GM21717 (cell line): ENCODE measurements at regions not wholly inside any gene's neighbourhood (a gene's known extent, or its start where the extent isn't known, plus 50 kb on each side); places are given as distances from the start of the nearest gene placed in this dataset.

Source experiments
- ATAC-seq: cut with Tn5 transposase; IDR thresholded peaks from one replicate; pipeline ENCODE4 v1.9.1; 2021; ENCODE audit warnings: mild to moderate bottlenecking, moderate library complexity; ENCODE audit not compliant: unreplicated experiment

GRCh38 chr12:24306001-24306400 lies 356.5 kb upstream of the SOX5 start:
- ATAC-seq: no peak

DNA sequence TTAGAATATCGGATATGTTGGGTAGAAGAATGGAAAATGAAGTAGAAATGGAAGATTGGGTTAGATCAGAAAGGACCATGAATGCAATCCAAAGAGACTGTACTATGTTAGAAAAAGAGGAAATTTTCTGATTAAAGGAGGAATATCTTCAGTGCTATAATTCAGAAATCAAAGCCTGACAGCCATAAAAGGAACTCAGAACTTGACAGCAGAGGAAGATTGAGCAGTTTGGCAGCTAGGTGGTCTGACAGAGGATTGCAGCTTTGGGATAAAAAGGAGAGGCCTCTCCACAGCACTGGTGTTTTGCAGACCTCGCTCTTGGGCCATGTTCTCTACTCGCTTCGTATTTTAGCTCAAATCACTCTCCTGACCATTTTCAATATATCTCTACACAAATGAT lies 354.8 kb upstream of the SOX5 start:
- no peak for ATAC-seq

DNA sequence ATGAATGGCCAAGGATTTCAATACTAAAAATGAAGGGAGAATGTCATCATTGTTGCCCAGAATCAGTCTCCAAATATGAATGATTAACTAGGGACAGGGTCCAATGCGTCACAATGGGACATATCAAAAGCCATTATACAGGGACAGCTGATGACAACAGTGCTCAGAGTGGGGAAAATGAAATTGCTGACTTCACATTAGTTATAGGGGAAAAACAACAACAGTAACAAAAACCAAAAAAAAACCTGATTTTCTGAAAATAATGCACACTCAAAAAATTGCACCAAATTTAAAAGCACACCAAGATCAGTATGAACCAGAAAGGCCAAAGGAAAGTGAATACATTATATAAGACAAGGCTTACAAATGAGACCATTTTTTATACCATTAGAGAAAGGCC lies 353.2 kb upstream of the SOX5 start:
- no peak for ATAC-seq

DNA sequence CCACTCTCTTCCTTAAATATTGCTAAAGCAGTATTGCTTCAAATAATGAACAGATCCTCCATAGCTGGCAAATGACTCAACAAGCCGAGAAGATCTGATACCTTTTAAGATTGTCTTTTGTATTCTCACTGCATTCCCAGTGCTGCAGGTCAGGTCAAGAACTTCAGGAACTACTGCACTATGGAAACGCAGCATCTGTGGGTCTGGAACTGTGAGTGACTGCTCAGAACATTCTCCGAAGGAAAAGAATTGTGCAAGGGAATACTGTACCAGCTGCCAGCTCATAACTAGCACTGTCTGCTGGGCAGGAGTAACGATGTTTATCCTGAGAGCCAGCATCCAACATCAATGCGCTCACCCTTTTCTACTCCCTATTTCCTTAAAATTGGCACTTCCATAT lies 348.0 kb upstream of the SOX5 start:
- no peak for ATAC-seq

- no peak for ATAC-seq
These were observed 344.1 kb upstream of the SOX5 start for GRCh38 chr12:24293549-24293948.

DNA sequence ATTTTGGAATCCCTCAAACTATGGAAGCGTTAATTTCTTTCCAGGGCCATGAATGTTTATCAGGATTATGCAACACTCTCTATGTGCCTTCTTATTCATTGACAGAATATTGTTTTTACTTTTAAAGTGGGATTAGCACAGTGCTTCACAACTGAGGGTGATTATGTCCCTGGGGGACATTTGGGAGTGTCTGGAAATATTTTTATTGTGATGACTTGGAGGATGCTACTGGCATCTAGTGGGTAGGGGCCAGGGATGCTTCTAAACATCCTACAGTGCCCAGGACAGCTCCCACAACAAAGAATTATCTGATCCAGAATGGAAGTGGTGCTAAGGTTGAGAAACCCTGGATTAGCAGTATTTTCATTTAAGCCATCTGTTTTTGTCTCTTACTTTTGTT lies 338.5 kb upstream of the SOX5 start:
- ATAC-seq: no peak

GRCh38 chr12:24285448-24285847 lies 336.0 kb upstream of the SOX5 start:
- ATAC-seq: no peak

- ATAC-seq: no peak
These were observed 331.9 kb upstream of the SOX5 start for GRCh38 chr12:24281341-24281740.

DNA sequence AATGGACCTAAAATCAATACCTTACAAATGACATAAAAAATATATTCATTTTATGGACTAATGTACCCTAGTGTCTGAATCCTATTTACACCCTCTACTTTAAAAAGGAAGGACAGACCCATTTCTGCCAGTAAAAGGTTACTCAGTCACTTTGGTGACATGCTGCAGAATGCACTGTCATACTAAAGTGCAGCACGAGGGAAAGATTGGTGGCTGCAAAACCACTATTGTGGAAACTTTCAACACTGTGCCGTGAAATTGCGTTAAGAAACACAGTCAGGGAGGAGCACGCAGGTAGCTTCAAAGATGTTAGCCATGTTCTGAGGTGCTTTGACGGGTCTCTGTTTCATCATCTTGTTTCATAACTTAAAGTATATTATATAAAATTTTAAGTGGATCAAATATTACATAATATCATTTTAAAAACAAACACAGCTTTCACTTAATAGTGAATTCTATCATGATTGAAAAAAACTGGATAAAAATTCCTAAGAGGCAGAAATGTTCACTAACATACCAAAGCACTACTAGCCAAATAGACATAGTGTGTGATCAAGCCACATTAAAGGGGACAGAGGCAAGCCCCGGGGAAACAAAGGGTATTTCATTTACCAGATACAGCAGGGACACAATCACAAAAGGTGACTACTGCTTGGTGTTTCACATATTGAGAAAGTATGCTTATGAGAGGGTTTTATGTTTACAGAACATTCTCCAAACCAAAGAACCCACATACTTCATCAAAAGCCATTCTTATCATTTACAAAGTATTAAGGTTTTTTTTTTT lies 330.8 kb upstream of the SOX5 start:
- ATAC-seq: no peak

- no peak for ATAC-seq
These were observed 329.4 kb upstream of the SOX5 start for GRCh38 chr12:24278832-24279231.

- no peak for ATAC-seq
These were observed 321.5 kb upstream of the SOX5 start for GRCh38 chr12:24270965-24271364.

DNA sequence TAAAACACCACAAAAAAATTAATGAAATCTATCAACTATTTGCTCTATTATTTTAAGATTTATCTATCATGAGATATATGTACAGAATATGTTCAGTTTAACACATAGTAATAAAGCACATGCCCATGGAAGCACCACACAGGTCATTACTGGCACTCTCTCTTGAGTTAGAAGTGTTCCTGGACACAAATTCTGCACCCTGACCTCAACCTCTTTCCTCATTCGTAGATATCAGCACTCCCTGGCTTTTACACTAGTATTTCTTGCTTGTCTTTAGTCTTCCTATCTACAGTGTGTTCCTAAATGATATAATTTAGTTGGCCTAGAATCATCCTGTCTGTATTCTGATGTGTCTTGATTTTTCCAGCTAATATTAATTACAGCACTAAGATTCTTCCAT lies 321.0 kb upstream of the SOX5 start:
- ATAC-seq: no peak

DNA sequence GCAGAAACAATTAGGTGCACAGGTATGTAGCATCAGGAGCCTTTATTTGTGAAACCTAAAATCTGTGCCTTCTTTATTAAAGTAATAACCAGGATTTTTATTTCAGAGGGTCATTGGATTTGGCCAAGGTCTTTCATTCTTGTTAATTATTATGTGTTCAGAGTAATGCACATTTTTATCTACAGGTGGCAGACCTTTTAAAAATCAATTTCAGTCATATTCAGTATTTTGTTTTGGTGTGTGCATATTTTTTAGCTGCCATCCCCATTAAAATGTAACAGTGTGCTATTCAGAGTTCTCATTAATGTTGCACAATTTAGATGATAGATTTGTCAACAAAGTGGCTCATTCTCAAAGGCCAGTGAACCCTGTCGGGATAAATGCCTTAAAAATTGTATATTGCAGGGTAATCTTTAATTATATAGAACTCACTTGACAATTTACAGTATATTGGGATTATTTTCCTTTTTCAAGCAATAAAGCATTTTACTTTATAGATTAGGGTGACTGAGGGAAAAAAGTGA lies 319.3 kb upstream of the SOX5 start:
- ATAC-seq: no peak

- no peak for ATAC-seq
These were observed 317.5 kb upstream of the SOX5 start for GRCh38 chr12:24266982-24267381.

DNA sequence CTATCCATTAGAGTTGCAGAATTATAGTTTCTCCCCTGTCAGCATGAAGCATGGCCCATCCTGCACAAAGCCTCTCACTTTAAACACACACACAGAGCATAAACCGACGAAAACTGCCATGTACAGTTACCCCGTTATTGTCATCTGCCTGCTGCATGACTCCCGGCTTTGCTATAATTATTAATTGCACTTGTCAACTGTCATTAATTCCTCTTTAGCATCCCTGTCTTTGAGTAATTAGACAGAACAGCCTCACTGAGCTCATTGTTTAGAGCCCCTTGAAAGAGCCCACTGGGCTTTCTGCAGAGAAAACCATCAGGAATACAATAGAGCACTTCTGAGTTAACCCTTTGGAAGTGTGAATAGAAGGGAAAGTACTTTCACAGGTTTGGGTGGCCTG lies 307.2 kb upstream of the SOX5 start:
- no peak for ATAC-seq

DNA sequence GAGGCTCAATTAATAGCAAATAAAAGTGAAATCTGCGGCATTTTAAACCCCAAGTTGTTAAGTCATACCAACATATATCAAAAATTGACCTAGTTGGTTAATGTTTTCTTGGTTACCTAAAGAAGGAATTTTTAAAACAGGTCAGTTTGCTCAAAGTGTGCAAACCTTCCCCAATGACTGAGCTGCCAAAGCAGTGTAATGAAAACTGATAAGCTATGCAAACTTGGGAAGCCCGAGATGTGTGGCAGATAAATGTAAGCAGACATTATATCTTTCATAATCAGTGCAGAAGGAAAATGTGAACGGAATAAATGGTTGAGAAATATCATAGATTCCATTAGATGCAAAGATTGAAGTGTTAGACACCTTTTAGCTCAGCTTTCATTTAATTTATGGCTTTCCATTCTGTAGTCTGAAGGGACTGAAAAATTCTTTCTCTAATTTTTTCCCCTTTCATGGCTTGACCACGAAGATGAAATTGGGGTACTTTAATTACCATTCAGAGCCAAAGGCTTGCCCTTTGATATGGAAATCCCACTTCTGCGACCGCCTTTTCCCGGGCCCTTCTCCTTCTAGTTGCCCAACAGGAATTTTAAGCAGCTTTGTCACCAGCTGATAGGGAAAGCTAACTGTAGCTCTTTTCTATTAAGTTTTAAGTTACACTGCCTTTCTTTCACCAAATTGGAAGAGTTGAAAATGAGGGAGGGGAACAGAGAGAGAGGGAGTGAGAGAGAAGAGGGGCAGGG lies 306.6 kb upstream of the SOX5 start:
- no peak for ATAC-seq

GRCh38 chr12:24252602-24253001 lies 303.1 kb upstream of the SOX5 start:
- no peak for ATAC-seq

- ATAC-seq: no peak
These were observed 297.5 kb upstream of the SOX5 start for GRCh38 chr12:24246934-24247333.

GRCh38 chr12:24246376-24246775 lies 296.9 kb upstream of the SOX5 start:
- ATAC-seq: no peak

- no peak for ATAC-seq
These were observed 295.3 kb upstream of the SOX5 start for GRCh38 chr12:24244801-24245200.

GRCh38 chr12:24244231-24244630 lies 294.8 kb upstream of the SOX5 start:
- no peak for ATAC-seq

GRCh38 chr12:24240707-24241106 lies 291.2 kb upstream of the SOX5 start:
- no peak for ATAC-seq
